ENCODE measurements at regions not wholly inside any gene's neighbourhood (a gene's known extent, or its start where the extent isn't known, plus 50 kb on each side); places are given as distances from the start of the nearest gene placed in this dataset.

DNA sequence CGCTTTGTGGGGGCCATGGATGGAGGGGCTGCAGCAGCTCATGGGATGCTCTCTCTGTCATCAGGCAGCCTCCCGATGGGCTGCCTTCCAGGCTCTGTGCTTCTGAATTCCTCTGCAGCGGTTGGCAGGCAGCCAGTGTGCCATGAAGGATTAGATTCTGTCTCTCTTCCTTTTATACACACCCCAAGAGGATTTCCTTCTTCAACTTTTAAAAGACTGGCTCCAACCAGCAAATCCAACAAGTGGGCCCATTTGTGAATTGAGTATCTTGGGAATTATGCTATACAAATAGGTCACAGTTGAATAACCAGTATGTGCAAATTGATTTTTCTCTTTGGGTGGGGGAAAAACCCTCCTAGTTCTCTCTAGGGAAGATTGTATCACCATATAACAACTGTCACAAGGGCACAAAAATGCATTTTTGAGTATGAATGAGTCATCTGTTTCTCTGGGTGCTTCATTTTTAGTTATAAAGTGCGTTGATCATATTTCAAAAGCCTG is 96.8 kb upstream of the FAT1 start:
- intact Hi-C loops (cut with DNase I, micrococcal nuclease) = no loop called here
- no peak overlapping the region for H3K4me3 ChIP-seq (ENCODE audit: low read length)
- no peaks in the 10 kb centered on the region for H3K9me3 Mint-ChIP-seq
- peaks cover 0 to 10% of the 10 kb centered on the region in 2 experiments for H3K9me3 ChIP-seq (ENCODE audit: control insufficient read depth in 1 of 2, insufficient read depth in 1 of 2, low read length in 2 of 2)
- H3K27me3 Mint-ChIP-seq = no peaks in the 10 kb centered on the region
- no peaks in the 10 kb centered on the region for H3K27me3 ChIP-seq (ENCODE audit: control insufficient read depth in 1 of 2, insufficient read depth in 2 of 2, low read length in 2 of 2)
- ChIA-PET POLR2A (no interaction called here), CTCF (no interaction called here)
- no peak for TF ChIP-seq CTCF (IDR thresholded peaks at IDR 0.05)
- no peaks in the 10 kb centered on the region for H3K36me3 ChIP-seq (ENCODE audit: insufficient read depth, low read length)
- no peak overlapping the region for H3K27ac ChIP-seq (ENCODE audit: low read depth in 1 of 2, low read length in 2 of 2)
- no peaks in the 10 kb centered on the region for H3K36me3 Mint-ChIP-seq (ENCODE audit: low read depth)
- no peak overlapping the region for H3K4me3 Mint-ChIP-seq
- no peak overlapping the region for H3K27ac Mint-ChIP-seq
- H3K4me1 Mint-ChIP-seq (ENCODE audit: low read depth) = no peaks in the 10 kb centered on the region
- DNase-seq (no peak), ATAC-seq (ENCODE audit: poor library complexity) (no peak)
- H3K4me1 ChIP-seq (ENCODE audit: insufficient read depth, low read length) = no peaks in the 10 kb centered on the region

DNA sequence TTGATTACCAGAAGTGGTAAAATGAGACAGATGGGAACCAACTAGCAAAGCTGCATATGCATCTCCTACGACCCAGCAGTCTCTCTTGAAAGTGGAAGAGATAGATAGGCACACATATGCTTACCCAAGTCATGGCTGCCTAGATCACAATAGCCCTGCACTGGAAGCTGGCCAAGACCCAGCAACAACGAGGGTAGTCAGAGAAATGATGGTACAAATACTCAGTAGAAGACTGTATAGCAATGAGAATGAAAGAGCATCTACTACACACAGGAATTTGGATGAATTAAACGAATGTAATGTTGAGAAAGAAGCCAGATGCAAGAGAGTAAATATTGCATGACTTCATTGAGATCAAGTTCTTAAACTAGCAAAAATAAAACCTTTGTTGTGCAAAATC is 100.3 kb upstream of the FAT1 start:
- Histone ChIP-seq H3K27me3 (ENCODE audit: control insufficient read depth in 1 of 2, insufficient read depth in 2 of 2, low read length in 2 of 2) (no peaks in the 10 kb centered on the region), H3K4me3 (ENCODE audit: low read length) (no peak overlapping the region), H3K27ac (ENCODE audit: low read depth in 1 of 2, low read length in 2 of 2) (no peak overlapping the region), H3K36me3 (ENCODE audit: insufficient read depth, low read length) (no peaks in the 10 kb centered on the region), H3K4me1 (ENCODE audit: insufficient read depth, low read length) (no peaks in the 10 kb centered on the region), H3K9me3 (ENCODE audit: control insufficient read depth in 1 of 2, insufficient read depth in 1 of 2, low read length in 2 of 2) (peaks cover 0 to 10% of the 10 kb centered on the region in 2 experiments)
- TF ChIP-seq CTCF (IDR thresholded peaks at IDR 0.05) = no peak
- no peak for ATAC-seq (ENCODE audit: poor library complexity)
- H3K4me1 Mint-ChIP-seq (ENCODE audit: low read depth) = no peaks in the 10 kb centered on the region
- no peak overlapping the region for H3K4me3 Mint-ChIP-seq
- H3K9me3 Mint-ChIP-seq = peaks cover 3% of the 10 kb centered on the region
- ChIA-PET POLR2A (no interaction called here), CTCF (no interaction called here)
- no peak for DNase-seq
- H3K36me3 Mint-ChIP-seq (ENCODE audit: low read depth) = no peaks in the 10 kb centered on the region
- intact Hi-C loops (cut with DNase I, micrococcal nuclease) = no loop called here
- H3K27ac Mint-ChIP-seq = no peak overlapping the region
- no peaks in the 10 kb centered on the region for H3K27me3 Mint-ChIP-seq

DNA sequence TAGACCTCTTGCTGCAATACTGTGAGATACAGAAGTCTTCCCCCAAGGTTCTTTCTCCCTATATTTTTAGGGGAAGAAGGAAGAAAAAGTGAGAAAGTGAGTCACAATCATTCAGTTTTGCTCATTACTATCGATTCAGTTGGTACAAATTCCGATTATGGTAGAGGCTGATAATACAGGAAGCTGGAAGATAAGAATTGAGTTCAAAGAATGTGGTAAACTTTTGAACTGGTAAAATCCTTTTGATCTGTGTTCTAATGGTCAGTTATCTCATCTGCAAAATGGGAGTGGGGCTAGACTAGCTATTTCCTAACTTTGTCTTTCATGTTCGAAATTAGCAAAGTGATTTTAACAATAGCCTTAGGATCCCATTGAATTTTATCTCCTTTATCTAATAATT is 101.4 kb upstream of the FAT1 start:
- H3K27me3 Mint-ChIP-seq = no peaks in the 10 kb centered on the region
- Histone ChIP-seq H3K4me3 (ENCODE audit: low read length) (no peak overlapping the region), H3K4me1 (ENCODE audit: insufficient read depth, low read length) (no peaks in the 10 kb centered on the region), H3K36me3 (ENCODE audit: insufficient read depth, low read length) (no peaks in the 10 kb centered on the region), H3K9me3 (ENCODE audit: control insufficient read depth in 1 of 2, insufficient read depth in 1 of 2, low read length in 2 of 2) (peaks cover 0 to 10% of the 10 kb centered on the region in 2 experiments), H3K27me3 (ENCODE audit: control insufficient read depth in 1 of 2, insufficient read depth in 2 of 2, low read length in 2 of 2) (no peaks in the 10 kb centered on the region), H3K27ac (ENCODE audit: low read depth in 1 of 2, low read length in 2 of 2) (no peak overlapping the region)
- no peaks in the 10 kb centered on the region for H3K4me1 Mint-ChIP-seq (ENCODE audit: low read depth)
- H3K36me3 Mint-ChIP-seq (ENCODE audit: low read depth) = no peaks in the 10 kb centered on the region
- no peak overlapping the region for H3K27ac Mint-ChIP-seq
- CTCF ChIA-PET = no interaction called here
- intact Hi-C loops (cut with DNase I, micrococcal nuclease) = no loop called here
- POLR2A ChIA-PET = no interaction called here
- peaks cover 4% of the 10 kb centered on the region for H3K9me3 Mint-ChIP-seq
- no peak for DNase-seq
- no peak for TF ChIP-seq CTCF (IDR thresholded peaks at IDR 0.05)
- H3K4me3 Mint-ChIP-seq = no peak overlapping the region
- ATAC-seq (ENCODE audit: poor library complexity) = no peak
